ENCODE measurements at regions not wholly inside any gene's neighbourhood (a gene's known extent, or its start where the extent isn't known, plus 50 kb on each side); places are given as distances from the start of the nearest gene placed in this dataset.

GRCh38 chr13:99051768-99052455 is 74.0 kb upstream of the DOCK9 start:
- intact Hi-C loops (cut with micrococcal nuclease) = no loop called here
- ATAC-seq (no peak), DNase-seq (no peak)

GRCh38 chr13:99053636-99054233 is 75.9 kb upstream of the DOCK9 start:
- intact Hi-C loops (cut with micrococcal nuclease) = no loop called here
- no peak for DNase-seq
- ATAC-seq = no peak

GRCh38 chr13:99055281-99055680 is 77.4 kb upstream of the DOCK9 start:
- no peak for DNase-seq
- no peak for ATAC-seq

GRCh38 chr13:99055735-99056134 is 77.9 kb upstream of the DOCK9 start:
- ATAC-seq = peak; percentile 16
- no peak for DNase-seq
- intact Hi-C loops (cut with micrococcal nuclease) = no loop called here

More at GRCh38 chr13:99055281-99055680, 77.4 kb upstream of the DOCK9 start:
- intact Hi-C loops (cut with micrococcal nuclease) = no loop called here

- no peak for ATAC-seq
- DNase-seq = no peak
- intact Hi-C loops (cut with micrococcal nuclease) = no loop called here
These were observed 78.6 kb upstream of the DOCK9 start for GRCh38 chr13:99056381-99057014.

GRCh38 chr13:99057310-99057975 is 79.6 kb upstream of the DOCK9 start:
- intact Hi-C loops (cut with micrococcal nuclease) = no loop called here
- DNase-seq (no peak), ATAC-seq (peak; percentile 53)

- intact Hi-C loops (cut with micrococcal nuclease) = no loop called here
- DNase-seq (no peak), ATAC-seq (peak; percentile 42)
These were observed 80.9 kb upstream of the DOCK9 start for GRCh38 chr13:99058527-99059495.

- ATAC-seq (no peak), DNase-seq (no peak)
- intact Hi-C loops (cut with micrococcal nuclease) = no loop called here
These were observed 81.7 kb upstream of the DOCK9 start for GRCh38 chr13:99059498-99060075.

GRCh38 chr13:99061411-99061810 is 83.5 kb upstream of the DOCK9 start:
- intact Hi-C loops (cut with micrococcal nuclease) = no loop called here
- DNase-seq (no peak), ATAC-seq (no peak)

- intact Hi-C loops (cut with micrococcal nuclease) = no loop called here
- ATAC-seq = no peak
- no peak for DNase-seq
These were observed 84.7 kb upstream of the DOCK9 start for GRCh38 chr13:99062593-99062992.

GRCh38 chr13:99063178-99063577 is 85.3 kb upstream of the DOCK9 start:
- ATAC-seq = no peak
- no peak for DNase-seq
- intact Hi-C loops (cut with micrococcal nuclease) = no loop called here

- DNase-seq (no peak), ATAC-seq (no peak)
- intact Hi-C loops (cut with micrococcal nuclease) = no loop called here
These were observed 86.1 kb upstream of the DOCK9 start for GRCh38 chr13:99063952-99064351.

GRCh38 chr13:99064624-99065234 is 86.9 kb upstream of the DOCK9 start:
- intact Hi-C loops (cut with micrococcal nuclease) = no loop called here
- ATAC-seq (no peak), DNase-seq (no peak)

GRCh38 chr13:99065235-99066015 is 87.6 kb upstream of the DOCK9 start:
- intact Hi-C loops (cut with micrococcal nuclease) = no loop called here
- no peak for DNase-seq
- no peak for ATAC-seq

GRCh38 chr13:99066219-99066618 is 88.4 kb upstream of the DOCK9 start:
- no peak for DNase-seq
- ATAC-seq = no peak
- intact Hi-C loops (cut with micrococcal nuclease) = no loop called here

- DNase-seq (no peak), ATAC-seq (no peak)
- intact Hi-C loops (cut with micrococcal nuclease) = no loop called here
These were observed 89.5 kb upstream of the DOCK9 start for GRCh38 chr13:99067159-99067985.

- DNase-seq = no peak
- intact Hi-C loops (cut with micrococcal nuclease) = no loop called here
- no peak for ATAC-seq
These were observed 93.3 kb upstream of the DOCK9 start for GRCh38 chr13:99071211-99071610.
